Lung microvascular endothelial cell (primary cell): ENCODE measurements at regions not wholly inside any gene's neighbourhood (a gene's known extent, or its start where the extent isn't known, plus 50 kb on each side); places are given as distances from the start of the nearest gene placed in this dataset.

Source experiments
- DNase-seq, 2 donors: peaks; one replicate each; pipeline versions ENCODE4 v3.0.0 to v3.0.0-alpha.2; 2010; ENCODE audit warnings: low read depth in 2 of 2

DNA sequence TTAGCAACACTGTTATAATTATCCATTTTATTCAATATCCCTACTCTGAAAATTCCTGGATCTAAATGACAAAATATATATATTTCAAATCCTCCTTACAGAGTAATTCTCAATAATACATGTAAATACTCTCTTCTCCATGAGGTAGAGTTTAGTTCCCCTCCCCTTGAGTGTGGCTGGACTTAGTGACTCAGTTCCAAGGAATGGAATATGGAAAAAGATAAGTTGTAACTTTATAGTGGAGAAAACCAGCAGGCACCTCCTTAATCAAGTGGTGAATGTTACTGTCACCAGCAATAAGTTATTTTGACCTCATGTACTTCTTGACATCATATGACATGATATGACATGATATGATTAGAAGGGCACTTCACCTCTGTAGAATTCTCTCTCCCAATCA lies 302.0 kb downstream of the RAB28 start:
- DNase-seq = no peak

GRCh38 chr4:13181681-13182080 lies 302.5 kb downstream of the RAB28 start:
- no peak for DNase-seq

GRCh38 chr4:13180701-13181100 lies 303.4 kb downstream of the RAB28 start:
- DNase-seq = no peak

GRCh38 chr4:13178621-13179020 lies 305.5 kb downstream of the RAB28 start:
- no peak for DNase-seq

DNA sequence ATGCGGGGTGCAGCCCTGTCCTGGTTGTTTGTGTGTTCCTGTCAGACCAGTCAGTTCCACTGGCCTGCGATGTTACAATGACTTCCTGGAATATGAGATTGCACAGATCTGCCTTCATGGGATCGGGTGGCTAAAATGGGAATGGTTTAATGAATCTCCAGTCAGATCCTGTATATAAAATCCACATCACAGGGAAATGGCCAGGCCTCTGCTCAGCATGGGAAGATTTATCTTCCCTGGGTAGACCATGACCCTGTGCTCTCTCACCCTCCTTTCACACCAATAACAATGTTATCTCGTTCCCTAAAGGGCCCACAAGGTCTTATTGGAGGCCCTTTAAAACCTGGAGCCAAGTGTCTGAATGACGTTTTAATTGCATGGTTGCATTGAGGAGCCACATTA lies 307.4 kb downstream of the RAB28 start:
- no peak for DNase-seq

DNA sequence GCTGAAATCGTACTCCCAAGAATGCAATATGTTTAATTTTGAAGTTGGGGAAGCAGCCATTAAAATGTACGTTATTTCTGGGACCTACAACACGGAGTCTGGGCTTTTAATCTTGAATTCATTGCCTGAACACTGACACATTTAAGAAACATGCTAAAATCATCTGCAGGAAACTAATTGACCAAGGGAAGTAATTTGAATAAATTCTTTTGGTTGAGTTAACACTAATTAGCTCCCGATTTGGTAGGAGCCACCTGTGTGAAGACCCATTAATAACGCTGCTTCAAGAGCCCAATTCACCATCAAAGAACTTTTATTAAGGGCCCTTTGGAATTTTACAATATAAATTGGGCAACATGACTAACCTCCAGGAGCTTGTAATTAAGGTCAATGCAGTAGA lies 309.2 kb downstream of the RAB28 start:
- DNase-seq = no peak

DNA sequence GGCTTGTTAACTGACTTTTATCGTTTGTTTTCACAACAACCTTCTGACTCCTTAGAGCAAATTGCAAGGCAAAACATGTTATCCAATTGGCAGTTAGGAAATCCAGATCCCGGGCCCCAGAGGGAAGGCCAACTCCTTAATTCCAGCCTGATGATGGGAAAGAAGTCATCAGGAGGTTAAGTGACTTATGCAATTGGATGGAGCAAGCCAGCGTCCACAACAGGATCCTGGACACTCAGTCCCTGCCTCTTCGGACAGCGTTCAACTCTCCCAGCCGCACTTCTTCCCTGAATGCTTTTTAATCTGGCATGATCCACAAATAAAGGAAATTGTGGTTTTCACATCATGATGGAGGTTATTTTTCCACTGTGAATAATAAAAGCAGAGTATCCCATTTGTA lies 310.1 kb downstream of the RAB28 start:
- no peak for DNase-seq

DNA sequence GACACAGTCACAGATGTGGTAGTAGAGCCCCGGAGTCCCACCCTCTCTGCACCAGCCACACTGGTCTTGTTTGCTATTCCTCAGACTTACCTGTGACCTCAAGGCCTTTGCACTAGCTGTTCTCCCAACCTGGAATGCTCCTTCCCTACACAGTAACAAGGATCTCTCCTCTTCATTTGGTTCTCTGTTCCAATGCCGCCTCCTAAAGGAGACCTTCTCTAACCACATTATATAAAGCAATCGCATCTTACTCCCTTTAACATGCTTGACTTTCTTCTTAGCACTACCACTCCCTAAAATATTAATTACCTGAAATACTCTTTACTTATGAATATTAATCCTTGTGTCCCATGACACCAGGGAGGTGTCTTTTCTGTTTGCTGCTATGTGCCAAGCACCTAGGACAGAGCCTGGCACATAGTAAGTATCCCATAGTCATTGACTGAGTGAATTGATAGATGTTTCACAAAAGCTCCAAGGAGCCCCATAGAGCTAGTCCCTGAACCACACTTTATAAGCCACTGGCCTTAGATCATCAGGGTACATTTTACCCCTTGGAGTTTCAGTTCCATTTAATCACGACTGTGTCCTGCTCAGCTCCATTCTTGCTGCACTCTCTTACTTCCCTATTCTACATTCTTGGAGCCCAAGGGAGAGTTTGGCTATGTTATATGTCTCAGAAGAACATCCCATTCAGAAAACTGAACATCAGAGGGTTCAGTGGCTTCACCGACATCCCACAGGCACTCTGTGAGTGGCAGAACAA lies 312.7 kb downstream of the RAB28 start:
- DNase-seq = no peak

DNA sequence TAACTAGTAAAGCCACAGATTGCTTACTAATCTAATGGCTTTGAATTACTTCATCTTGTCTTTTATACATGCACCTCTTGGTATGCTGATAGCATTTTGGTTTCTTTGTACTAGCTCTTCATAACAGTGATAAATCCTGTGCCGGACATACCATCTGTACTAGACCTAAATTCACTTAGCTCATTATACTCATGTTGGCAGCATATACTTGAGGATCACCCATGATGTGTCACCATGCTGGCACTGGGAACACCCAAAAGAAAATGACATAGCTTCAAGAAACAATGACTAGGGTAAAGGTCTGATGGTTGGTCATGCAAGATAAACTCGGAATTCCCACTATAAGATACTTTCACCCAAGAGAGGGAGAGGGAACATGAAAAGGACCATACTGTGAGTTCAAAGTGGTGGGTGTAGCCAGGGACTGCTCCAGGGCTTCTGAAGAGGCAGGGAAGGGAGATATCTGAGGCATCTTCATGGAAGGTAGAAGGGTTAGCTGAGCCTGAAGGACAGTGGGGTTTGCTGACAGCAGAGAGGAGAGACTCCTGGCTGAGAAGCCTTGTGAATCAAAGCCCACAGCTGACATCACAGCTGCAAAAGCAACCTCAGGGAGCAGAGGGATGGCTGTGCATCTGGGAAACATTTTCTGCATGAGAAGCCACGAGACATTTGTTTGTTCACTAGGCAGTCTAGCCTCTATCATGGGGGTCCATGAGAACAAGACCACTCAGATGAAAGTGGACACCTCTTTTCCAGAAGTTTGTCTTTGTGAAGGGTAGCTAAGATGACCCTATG lies 314.2 kb downstream of the RAB28 start:
- DNase-seq = no peak

- no peak for DNase-seq
Measured at GRCh38 chr4:13168326-13168725, 315.8 kb downstream of the RAB28 start.

GRCh38 chr4:13166214-13166613 lies 317.9 kb downstream of the RAB28 start:
- DNase-seq = no peak

DNA sequence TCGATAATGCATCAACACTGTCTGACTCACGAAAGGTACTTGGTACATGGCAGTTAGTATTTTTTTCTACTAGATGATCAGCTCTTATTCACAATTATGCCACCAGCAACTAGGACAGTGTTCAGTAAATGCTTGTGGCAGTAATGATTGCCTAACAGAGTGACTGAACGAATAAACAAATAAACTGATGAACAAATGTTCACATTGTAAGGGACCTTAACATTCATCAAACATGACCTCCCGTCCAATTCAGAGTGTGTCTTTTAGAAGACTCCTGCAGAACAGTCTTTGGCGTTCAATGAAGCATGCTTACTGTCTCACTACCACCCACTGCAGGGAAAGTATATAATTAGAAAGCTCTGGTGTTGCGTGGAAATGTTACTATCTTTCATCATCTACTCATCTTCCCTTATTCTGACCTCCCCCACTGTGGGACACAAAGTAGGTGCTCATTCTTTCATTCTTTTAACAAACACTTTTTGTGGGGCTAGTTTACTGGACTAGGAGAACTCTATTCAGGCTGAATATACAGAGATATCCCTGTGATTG lies 319.3 kb downstream of the RAB28 start:
- no peak for DNase-seq

DNA sequence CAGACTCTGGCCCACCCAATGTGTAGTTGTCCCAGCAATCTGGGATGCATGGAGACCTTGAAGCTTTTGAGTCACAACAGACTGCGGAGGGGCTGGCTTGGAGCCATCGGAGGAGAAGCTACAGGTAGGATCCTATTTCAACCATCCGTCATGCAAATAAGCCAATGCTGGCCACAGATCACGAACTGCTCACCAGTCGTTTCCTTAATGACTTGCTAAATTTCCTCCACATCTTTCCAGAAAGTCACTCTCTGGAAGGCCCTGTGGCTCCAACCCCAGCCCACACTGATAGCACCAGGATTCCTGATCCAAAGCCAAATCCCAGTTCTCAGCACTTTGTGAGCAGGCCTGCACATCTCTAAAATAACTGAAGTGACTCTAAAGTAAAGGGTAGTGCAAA lies 321.3 kb downstream of the RAB28 start:
- DNase-seq = no peak

DNA sequence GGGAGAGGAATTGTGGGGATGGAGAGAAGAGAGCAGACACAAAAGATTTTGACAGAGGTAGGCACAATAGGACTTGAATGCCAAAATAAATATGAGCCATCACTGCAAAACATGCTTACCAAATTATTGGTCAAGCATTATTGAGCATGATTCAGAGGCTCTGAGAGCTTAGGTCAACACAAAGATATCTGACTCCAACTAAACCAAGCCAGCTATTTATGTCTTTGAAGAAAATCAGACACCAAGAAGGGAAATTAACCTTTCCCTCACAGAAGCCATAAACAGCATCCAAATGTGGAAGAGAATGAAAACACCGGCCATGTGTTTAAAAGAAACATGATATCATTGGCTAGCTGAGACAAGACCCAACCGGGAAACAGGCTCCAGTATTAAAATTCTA lies 323.2 kb downstream of the RAB28 start:
- DNase-seq = no peak

DNA sequence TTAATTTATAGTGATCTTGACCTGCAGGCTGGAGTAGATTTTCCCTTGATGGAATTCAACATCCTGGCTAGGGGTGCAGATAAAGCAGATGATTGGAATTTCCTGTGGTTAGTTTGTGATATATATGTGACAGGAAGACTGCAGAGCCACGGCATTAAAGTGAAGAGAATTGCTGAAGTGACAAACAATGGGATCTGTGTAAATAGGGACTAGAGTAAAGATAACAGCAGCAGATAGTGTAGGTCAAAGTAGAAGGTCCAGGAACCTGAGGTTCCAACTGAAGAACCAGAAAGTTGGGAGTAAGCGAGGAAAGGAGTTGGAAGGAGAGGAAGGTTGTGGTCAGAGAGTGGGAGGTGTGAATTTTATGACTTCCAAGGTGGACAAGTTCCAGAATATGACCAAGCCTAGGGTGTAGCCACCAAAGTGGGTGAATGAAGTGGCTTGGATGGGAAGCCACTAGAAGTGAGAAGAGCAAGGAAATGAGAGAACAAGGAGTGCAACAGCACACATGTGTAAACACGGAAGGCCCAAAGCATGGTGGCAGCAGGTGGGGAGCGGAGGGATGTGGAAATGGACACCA lies 325.0 kb downstream of the RAB28 start:
- DNase-seq = no peak

DNA sequence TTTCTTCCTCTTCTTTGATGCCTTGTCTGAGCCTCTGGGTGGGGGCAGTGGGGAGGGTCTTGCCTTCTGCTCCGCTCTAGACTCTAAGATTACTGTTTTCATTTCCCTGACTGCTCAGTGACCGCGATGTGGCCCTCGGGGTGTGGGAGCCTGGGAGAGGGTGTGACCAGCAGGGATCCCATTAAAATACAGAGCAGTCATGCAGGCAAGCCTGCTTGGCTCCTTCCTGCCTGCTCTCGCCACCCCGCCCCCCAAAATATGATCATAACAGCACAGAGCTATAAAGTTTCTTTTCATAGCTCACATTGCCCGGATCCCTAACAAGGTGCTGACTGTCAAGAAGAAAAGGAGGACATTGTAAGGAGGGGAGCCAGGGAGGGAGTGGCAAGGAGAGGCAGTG lies 332.9 kb downstream of the RAB28 start:
- DNase-seq = no peak

DNA sequence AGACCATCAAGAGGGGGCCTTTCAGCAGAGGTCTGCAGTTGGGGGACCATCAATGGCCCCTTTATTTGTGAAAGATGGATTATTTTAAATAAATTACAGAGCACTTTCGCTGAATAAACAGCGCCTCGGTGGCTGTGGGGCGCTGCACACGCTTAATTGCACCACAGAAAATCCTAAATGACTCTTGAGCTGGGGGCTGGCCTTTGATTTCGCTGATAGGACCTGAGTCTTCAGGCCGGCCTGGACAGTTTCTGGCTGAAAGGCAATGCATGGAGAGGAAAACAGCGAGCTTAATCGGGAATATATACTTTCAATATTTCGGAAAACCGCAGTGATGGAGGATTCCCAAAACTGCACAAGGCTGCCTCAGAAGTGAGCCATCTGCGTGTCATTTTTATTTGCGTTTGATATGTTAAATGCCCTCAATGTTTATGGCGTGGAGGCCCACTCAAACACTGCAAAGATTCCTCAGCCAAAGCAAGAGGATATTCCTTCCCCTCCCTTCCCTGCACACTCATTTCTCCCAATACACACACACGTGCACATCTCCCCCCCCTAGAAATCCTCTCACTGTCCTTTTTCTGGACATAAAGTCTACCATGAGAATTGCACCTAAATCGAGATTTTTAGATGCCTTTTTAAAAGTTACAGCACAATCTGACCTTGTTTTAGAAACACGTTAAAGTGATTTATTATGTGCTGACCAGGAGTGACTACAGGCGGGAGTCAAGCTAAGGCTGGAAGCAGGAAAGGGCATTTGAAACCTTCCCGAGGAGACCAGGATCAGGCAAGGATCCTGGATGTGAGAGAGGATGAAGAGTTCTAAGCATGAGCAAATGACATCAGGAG lies 340.7 kb downstream of the RAB28 start:
- no peak for DNase-seq

DNA sequence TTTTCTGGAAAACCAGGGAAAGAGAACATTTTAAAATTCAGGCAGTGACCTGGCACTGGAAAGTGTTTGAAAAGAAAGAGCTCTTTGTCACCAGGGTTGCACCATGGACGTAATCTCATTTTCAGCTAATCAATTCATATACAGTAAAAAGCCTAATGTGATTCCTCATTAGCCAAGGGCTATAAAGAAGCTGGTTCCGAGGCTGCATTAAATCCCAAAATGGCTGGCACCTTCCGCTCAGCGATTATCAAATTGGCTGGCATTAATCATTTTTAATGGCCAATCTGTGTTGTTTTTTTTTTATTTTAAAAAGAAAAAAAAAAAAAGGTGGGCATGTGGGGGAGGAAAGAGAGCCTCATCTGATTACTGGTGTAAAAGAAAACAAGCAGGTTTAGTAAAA lies 341.4 kb downstream of the RAB28 start:
- no peak for DNase-seq

- no peak for DNase-seq
Measured at GRCh38 chr4:13142191-13142590, 341.9 kb downstream of the RAB28 start.

DNA sequence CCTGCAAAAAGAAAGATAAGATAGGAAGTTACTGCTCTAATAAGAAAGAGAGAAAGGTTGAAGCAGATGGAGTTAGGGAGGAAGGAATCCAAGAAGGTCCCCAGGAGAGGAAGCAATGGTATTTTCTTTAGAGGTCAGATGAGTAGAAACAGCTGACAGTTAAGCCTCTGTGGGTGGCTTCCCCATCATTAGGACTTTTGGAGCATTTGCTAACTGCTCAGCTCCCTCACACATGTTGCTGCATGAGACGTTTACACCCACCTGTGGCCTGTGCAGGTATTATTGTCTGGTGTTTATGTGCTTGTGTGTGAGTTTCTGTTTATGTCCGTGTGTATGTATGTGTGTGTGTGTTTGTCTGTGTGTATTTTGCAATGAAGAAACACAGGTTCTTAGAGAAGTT lies 346.8 kb downstream of the RAB28 start:
- no peak for DNase-seq

- no peak for DNase-seq
Measured at GRCh38 chr4:13133700-13134099, 350.4 kb downstream of the RAB28 start.

GRCh38 chr4:13130848-13131247 lies 353.3 kb downstream of the RAB28 start:
- no peak for DNase-seq
